Keratinocyte (primary cell): ENCODE measurements at regions not wholly inside any gene's neighbourhood (a gene's known extent, or its start where the extent isn't known, plus 50 kb on each side); places are given as distances from the start of the nearest gene placed in this dataset.

Experiments
- DNase-seq: peaks from one replicate; pipeline ENCODE4 v3.0.0-alpha.2; 2011; ENCODE audit warnings: low read depth, missing footprints, low spot score
- FAIRE-seq: peaks from 2 replicates; lab custom pipeline; 2011; peaks lifted over from hg19 to GRCh38; lab: Jason Lieb, UNC
- H2AFZ ChIP-seq: 2 replicates; pipeline ENCODE4 v1.6.0; 2012; ENCODE audit warnings: low read length, control low read depth, inconsistent platforms; ENCODE audit not compliant: control insufficient read depth
- H3K27ac ChIP-seq: 2 replicates; pipeline ENCODE4 v1.5.1; 2011; ENCODE audit warnings: low read length; ENCODE audit not compliant: control insufficient read depth, insufficient read depth
- H3K27me3 ChIP-seq: 3 replicates; pipeline ENCODE4 v1.6.0; 2011; ENCODE audit warnings: low read length; ENCODE audit not compliant: control insufficient read depth, insufficient read depth; ENCODE audit errors: extremely low read depth
- H3K36me3 ChIP-seq, 2 experiments: 2 replicates in 1 of 2; 3 replicates in 1 of 2; pipeline ENCODE4 v1.5.1; 2011; ENCODE audit warnings: low read length in 2 of 2, mild to moderate bottlenecking in 1 of 2; ENCODE audit not compliant: control insufficient read depth in 2 of 2, insufficient read depth in 2 of 2; ENCODE audit errors: extremely low read depth in 1 of 2
- H3K4me1 ChIP-seq: 3 replicates; pipeline ENCODE4 v1.5.1; 2011; ENCODE audit warnings: low read length; ENCODE audit not compliant: control insufficient read depth, insufficient read depth; ENCODE audit errors: extremely low read depth
- H3K4me2 ChIP-seq: 3 replicates; pipeline ENCODE4 v1.6.0; 2011; ENCODE audit warnings: low read depth, low read length; ENCODE audit not compliant: control insufficient read depth, insufficient read depth; ENCODE audit errors: extremely low read depth
- H3K4me3 ChIP-seq, 3 experiments: fragments of 200-600 bp in 1 of 3; sonication (generic) in 1 of 3; 2 replicates in 2 of 3; 3 replicates in 1 of 3; pipeline ENCODE4 v1.5.1; 2011 to 2016; ENCODE audit warnings: low read length in 3 of 3, mild to moderate bottlenecking in 3 of 3, control low read depth in 2 of 3, inconsistent platforms in 1 of 3, low read depth in 1 of 3, mixed read lengths in 1 of 3, mixed run types in 1 of 3, moderate library complexity in 1 of 3; ENCODE audit not compliant: control insufficient read depth in 2 of 3, insufficient read depth in 2 of 3; ENCODE audit errors: extremely low read depth in 1 of 3
- H3K79me2 ChIP-seq: 2 replicates; pipeline ENCODE4 v1.6.0; 2012; ENCODE audit warnings: low read length; ENCODE audit not compliant: control insufficient read depth, insufficient read depth
- H3K9ac ChIP-seq: 3 replicates; pipeline ENCODE4 v1.6.0; 2011; ENCODE audit warnings: low read length; ENCODE audit not compliant: control insufficient read depth, insufficient read depth; ENCODE audit errors: extremely low read depth
- H3K9me1 ChIP-seq: 3 replicates; pipeline ENCODE4 v1.6.0; 2011; ENCODE audit warnings: low read length; ENCODE audit not compliant: control insufficient read depth, insufficient read depth; ENCODE audit errors: extremely low read depth
- H3K9me3 ChIP-seq: 2 replicates; pipeline ENCODE4 v1.5.1; 2012; ENCODE audit warnings: low read depth, low read length; ENCODE audit not compliant: control insufficient read depth
- H4K20me1 ChIP-seq: 3 replicates; pipeline ENCODE4 v1.6.0; 2011; ENCODE audit warnings: low read length; ENCODE audit not compliant: control insufficient read depth, insufficient read depth; ENCODE audit errors: extremely low read depth
- CTCF ChIP-seq, 3 experiments: IDR thresholded peaks in 1 of 3; conservative IDR thresholded peaks in 1 of 3; optimal IDR thresholded peaks in 1 of 3; 2 replicates in 2 of 3; 3 replicates in 1 of 3; pipeline versions ENCODE3 to v1.5.1; 2011; ENCODE audit warnings: low read length in 3 of 3, mild to moderate bottlenecking in 3 of 3, moderate library complexity in 2 of 3, control low read depth in 1 of 3, inconsistent platforms in 1 of 3; ENCODE audit not compliant: insufficient read depth in 2 of 3; ENCODE audit errors: extremely low read depth in 1 of 3
- EZH2 ChIP-seq: IDR thresholded peaks from one replicate; pipeline ENCODE4 v1.6.1; 2012; ENCODE audit warnings: inconsistent platforms, mild to moderate bottlenecking, low read length, moderate library complexity
- dilution Hi-C: fragments of 300-500 bp; cut with MboI; formaldehyde crosslinking; loops from one replicate; pipeline ENCODE4 v1.7.0; 2020; ENCODE audit warnings: low sequenced_read_pairs; ENCODE audit not compliant: extremely low pct_ligation_motif_present

- H3K9ac ChIP-seq, result peak overlapping the region; percentile 60
- peak overlapping the region; percentile 94 for H2AFZ ChIP-seq
- TF ChIP-seq EZH2 (no peak), CTCF (optimal IDR thresholded peaks at IDR 0.05 in 1 of 3, IDR thresholded peaks at IDR 0.05 in 1 of 3, conservative IDR thresholded peaks at IDR 0.05 in 1 of 3; ENCODE audit: extremely low read depth in 1 of 3, insufficient read depth in 2 of 3, low read length in 3 of 3) (peak in 2 of 3 experiments; percentile 3 to 18)
- no peaks in the 10 kb centered on the region for H4K20me1 ChIP-seq
- H3K4me1 ChIP-seq, result peaks cover 26% of the 10 kb centered on the region
- H3K79me2 ChIP-seq, result no peaks in the 10 kb centered on the region
- H3K36me3 ChIP-seq, result no peaks in the 10 kb centered on the region
- dilution Hi-C loops, result no loop called here
- peak overlapping the region; percentile 67 for H3K27ac ChIP-seq
- DNase-seq, result no peak
- FAIRE-seq, result no peak
- H3K4me2 ChIP-seq, result peak overlapping the region; percentile 93
- no peaks in the 10 kb centered on the region for H3K9me3 ChIP-seq
- no peaks in the 10 kb centered on the region for H3K9me1 ChIP-seq
- H3K4me3 ChIP-seq, result peak overlapping the region; percentile 20 to 72 (median 60)
- H3K27me3 ChIP-seq, result no peaks in the 10 kb centered on the region
These were observed 234.9 kb upstream of the MCHR2 start for GRCh38 chr6:100228834-100229441.

GRCh38 chr6:100228437-100228833 is 234.4 kb upstream of the MCHR2 start:
- H3K27ac ChIP-seq, result peak overlapping the region; percentile 67
- no peaks in the 10 kb centered on the region for H3K36me3 ChIP-seq
- H3K27me3 ChIP-seq, result no peaks in the 10 kb centered on the region
- H3K4me3 ChIP-seq, result peak overlapping the region; percentile 20 to 72 (median 60)
- peak overlapping the region; percentile 60 for H3K9ac ChIP-seq
- H3K9me3 ChIP-seq, result no peaks in the 10 kb centered on the region
- peak; percentile 73 for FAIRE-seq
- peak overlapping the region; percentile 93 for H3K4me2 ChIP-seq
- H4K20me1 ChIP-seq, result no peaks in the 10 kb centered on the region
- peaks cover 26% of the 10 kb centered on the region for H3K4me1 ChIP-seq
- H3K79me2 ChIP-seq, result no peaks in the 10 kb centered on the region
- dilution Hi-C loops, result no loop called here
- H2AFZ ChIP-seq, result peak overlapping the region; percentile 94
- no peak for TF ChIP-seq CTCF (optimal IDR thresholded peaks at IDR 0.05 in 1 of 3, IDR thresholded peaks at IDR 0.05 in 1 of 3, conservative IDR thresholded peaks at IDR 0.05 in 1 of 3; ENCODE audit: extremely low read depth in 1 of 3, insufficient read depth in 2 of 3, low read length in 3 of 3)
- TF ChIP-seq EZH2, result no peak
- H3K9me1 ChIP-seq, result no peaks in the 10 kb centered on the region
- DNase-seq, result no peak
